ENCODE measurements at regions not wholly inside any gene's neighbourhood (a gene's known extent, or its start where the extent isn't known, plus 50 kb on each side); places are given as distances from the start of the nearest gene placed in this dataset.
"Not testable (repeated sequence)": the region's sequence is repeated elsewhere in the genome, so short reads cannot be mapped to it uniquely, and the experiment has no call there.

DNA sequence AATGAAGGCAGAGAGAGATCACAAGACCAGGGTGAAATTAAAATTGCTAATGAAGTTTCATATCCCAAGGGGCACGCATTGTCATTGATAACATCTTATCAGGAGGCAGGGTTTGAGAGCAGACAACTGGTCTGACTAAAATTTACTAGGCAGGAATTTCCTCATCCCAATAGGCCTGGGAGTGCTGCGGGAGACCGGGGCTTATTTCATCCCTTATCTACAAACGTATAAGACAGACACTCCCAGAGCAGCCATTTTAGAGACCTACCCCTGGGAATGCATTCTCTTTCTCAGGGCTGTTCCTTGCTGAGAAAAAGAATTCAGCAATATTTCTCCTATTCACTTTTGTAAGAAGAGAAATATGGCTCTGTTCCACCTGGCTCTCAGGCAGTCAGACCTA, 533.0 kb downstream of the PYDC2 start:
- POLR2A ChIA-PET; H3K4me1 ChIP-seq (ENCODE audit: control insufficient read depth, insufficient read depth, low read length); H3K27ac ChIP-seq (ENCODE audit: low read length); in situ Hi-C loops (cut with HindIII; ENCODE audit: low pct_unique_long_range_greater_than_20kb, low sequenced_read_pairs); BruUV-seq (replicated peaks); H3K27me3 ChIP-seq (ENCODE audit: control insufficient read depth, insufficient read depth, low read length); CTCF ChIA-PET; intact Hi-C loops (cut with micrococcal nuclease; ENCODE audit: unreplicated experiment); DNase-seq (ENCODE audit: low read depth, low spot score); H3K4me3 ChIP-seq (ENCODE audit: low read depth in 2 of 2, low read length in 2 of 2); H3K36me3 ChIP-seq (ENCODE audit: control insufficient read depth, insufficient read depth, low read length); ATAC-seq: not testable (repeated sequence)
- peaks cover 11% of the 10 kb centered on the region; the same call in 1 of the 2 replicates for H3K9me3 ChIP-seq (ENCODE audit: control insufficient read depth, insufficient read depth, low read depth, low read length)

DNA sequence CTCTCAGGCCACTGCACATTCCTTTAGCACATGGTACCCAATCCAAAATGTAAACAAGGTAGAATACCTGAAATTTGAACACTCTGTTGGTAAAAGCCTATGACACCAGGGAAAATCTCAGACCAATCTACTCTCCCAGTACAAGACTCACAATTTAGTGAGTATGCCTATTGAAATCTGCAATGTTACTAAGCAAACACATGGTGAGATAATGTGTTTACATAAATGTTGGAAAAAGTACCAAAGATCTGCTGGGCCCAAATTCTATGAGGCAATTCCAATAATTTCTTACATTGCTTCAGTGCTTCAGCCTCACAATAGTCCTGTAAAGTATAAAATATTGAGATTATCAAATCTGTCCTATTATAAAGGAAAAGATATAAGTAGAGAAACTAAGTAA, 536.1 kb downstream of the PYDC2 start:
- Histone ChIP-seq H3K27me3 (ENCODE audit: control insufficient read depth, insufficient read depth, low read length) (no peaks in the 10 kb centered on the region), H3K36me3 (ENCODE audit: control insufficient read depth, insufficient read depth, low read length) (no peaks in the 10 kb centered on the region), H3K27ac (ENCODE audit: low read length) (no peak overlapping the region), H3K4me1 (ENCODE audit: control insufficient read depth, insufficient read depth, low read length) (no peaks in the 10 kb centered on the region), H3K9me3 (ENCODE audit: control insufficient read depth, insufficient read depth, low read depth, low read length) (peaks cover 11% of the 10 kb centered on the region; the same call in 1 of the 2 replicates), H3K4me3 (ENCODE audit: low read depth in 2 of 2, low read length in 2 of 2) (no peak overlapping the region)
- ATAC-seq (no peak), DNase-seq (ENCODE audit: low read depth, low spot score) (no peak)
- TF ChIP-seq TCF7L2 (IDR thresholded peaks at IDR 0.05; ENCODE audit: low read depth, low read length) (no peak), SIN3A (IDR thresholded peaks at IDR 0.05; ENCODE audit: borderline replicate concordance, insufficient read depth, low read depth, low read length) (no peak), POLR2AphosphoS5 (IDR thresholded peaks at IDR 0.05; ENCODE audit: low read depth, low read length) (no peak)
- TF ChIP-seq, protein P1, sequence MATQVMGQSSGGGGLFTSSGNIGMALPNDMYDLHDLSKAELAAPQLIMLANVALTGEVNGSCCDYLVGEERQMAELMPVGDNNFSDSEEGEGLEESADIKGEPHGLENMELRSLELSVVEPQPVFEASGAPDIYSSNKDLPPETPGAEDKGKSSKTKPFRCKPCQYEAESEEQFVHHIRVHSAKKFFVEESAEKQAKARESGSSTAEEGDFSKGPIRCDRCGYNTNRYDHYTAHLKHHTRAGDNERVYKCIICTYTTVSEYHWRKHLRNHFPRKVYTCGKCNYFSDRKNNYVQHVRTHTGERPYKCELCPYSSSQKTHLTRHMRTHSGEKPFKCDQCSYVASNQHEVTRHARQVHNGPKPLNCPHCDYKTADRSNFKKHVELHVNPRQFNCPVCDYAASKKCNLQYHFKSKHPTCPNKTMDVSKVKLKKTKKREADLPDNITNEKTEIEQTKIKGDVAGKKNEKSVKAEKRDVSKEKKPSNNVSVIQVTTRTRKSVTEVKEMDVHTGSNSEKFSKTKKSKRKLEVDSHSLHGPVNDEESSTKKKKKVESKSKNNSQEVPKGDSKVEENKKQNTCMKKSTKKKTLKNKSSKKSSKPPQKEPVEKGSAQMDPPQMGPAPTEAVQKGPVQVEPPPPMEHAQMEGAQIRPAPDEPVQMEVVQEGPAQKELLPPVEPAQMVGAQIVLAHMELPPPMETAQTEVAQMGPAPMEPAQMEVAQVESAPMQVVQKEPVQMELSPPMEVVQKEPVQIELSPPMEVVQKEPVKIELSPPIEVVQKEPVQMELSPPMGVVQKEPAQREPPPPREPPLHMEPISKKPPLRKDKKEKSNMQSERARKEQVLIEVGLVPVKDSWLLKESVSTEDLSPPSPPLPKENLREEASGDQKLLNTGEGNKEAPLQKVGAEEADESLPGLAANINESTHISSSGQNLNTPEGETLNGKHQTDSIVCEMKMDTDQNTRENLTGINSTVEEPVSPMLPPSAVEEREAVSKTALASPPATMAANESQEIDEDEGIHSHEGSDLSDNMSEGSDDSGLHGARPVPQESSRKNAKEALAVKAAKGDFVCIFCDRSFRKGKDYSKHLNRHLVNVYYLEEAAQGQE (IDR thresholded peaks at IDR 0.05; ENCODE audit: insufficient read depth in 1 of 2, low read depth in 2 of 2, low read length in 1 of 2): no peak
- TF ChIP-seq, protein P2, sequence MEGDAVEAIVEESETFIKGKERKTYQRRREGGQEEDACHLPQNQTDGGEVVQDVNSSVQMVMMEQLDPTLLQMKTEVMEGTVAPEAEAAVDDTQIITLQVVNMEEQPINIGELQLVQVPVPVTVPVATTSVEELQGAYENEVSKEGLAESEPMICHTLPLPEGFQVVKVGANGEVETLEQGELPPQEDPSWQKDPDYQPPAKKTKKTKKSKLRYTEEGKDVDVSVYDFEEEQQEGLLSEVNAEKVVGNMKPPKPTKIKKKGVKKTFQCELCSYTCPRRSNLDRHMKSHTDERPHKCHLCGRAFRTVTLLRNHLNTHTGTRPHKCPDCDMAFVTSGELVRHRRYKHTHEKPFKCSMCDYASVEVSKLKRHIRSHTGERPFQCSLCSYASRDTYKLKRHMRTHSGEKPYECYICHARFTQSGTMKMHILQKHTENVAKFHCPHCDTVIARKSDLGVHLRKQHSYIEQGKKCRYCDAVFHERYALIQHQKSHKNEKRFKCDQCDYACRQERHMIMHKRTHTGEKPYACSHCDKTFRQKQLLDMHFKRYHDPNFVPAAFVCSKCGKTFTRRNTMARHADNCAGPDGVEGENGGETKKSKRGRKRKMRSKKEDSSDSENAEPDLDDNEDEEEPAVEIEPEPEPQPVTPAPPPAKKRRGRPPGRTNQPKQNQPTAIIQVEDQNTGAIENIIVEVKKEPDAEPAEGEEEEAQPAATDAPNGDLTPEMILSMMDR (IDR thresholded peaks at IDR 0.05): no peak
- ChIA-PET CTCF (no interaction called here), POLR2A (no interaction called here)
- intact Hi-C loops (cut with micrococcal nuclease; ENCODE audit: unreplicated experiment): no loop called here
- in situ Hi-C loops (cut with HindIII; ENCODE audit: low pct_unique_long_range_greater_than_20kb, low sequenced_read_pairs): no loop called here
- BruUV-seq (replicated peaks): no TSS peak

DNA sequence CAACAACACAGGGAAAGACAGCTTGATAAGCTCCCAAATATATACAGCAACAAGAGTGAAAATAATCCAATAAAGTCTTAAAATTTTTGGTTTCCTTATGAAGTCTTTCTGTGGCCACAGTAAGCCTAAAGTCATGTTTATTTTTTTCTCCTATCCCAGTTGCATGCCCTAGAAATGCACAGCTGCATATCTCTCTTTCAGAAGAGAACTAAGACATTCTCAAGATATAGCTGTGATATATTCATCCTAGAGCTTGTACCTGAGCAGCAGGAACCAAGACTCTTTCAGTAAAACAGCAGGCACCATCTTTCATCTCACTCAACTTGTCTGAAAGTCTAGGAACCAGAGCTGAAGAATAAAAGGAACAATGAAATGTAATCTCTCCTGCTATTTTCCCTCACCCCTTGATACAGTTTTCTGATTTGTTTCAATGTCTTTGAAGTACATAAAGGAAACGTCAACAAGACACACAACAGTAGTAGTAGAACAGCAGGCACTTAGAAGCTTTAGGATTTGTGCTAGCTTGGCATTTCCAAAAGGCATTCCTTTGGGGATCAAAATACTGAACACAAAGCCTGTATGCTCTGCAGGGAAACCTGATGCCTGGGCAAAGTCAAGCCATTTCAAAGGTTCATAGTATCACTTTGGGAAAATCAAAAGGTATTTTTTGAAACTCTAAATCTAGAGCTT, 536.8 kb downstream of the PYDC2 start:
- Histone ChIP-seq H3K27me3 (ENCODE audit: control insufficient read depth, insufficient read depth, low read length) (no peaks in the 10 kb centered on the region), H3K4me1 (ENCODE audit: control insufficient read depth, insufficient read depth, low read length) (no peaks in the 10 kb centered on the region), H3K36me3 (ENCODE audit: control insufficient read depth, insufficient read depth, low read length) (no peaks in the 10 kb centered on the region), H3K4me3 (ENCODE audit: low read depth in 2 of 2, low read length in 2 of 2) (no peak overlapping the region), H3K9me3 (ENCODE audit: control insufficient read depth, insufficient read depth, low read depth, low read length) (peaks cover 11% of the 10 kb centered on the region; the same call in 1 of the 2 replicates), H3K27ac (ENCODE audit: low read length) (no peak overlapping the region)
- no peak for ATAC-seq
- POLR2A ChIA-PET: no interaction called here
- intact Hi-C loops (cut with micrococcal nuclease; ENCODE audit: unreplicated experiment) (no loop called here), in situ Hi-C loops (cut with HindIII; ENCODE audit: low pct_unique_long_range_greater_than_20kb, low sequenced_read_pairs) (no loop called here)
- CTCF ChIA-PET: no interaction called here
- TF ChIP-seq SIN3A (IDR thresholded peaks at IDR 0.05; ENCODE audit: borderline replicate concordance, insufficient read depth, low read depth, low read length) (no peak), POLR2AphosphoS5 (IDR thresholded peaks at IDR 0.05; ENCODE audit: low read depth, low read length) (no peak), TCF7L2 (IDR thresholded peaks at IDR 0.05; ENCODE audit: low read depth, low read length) (no peak)
- TF ChIP-seq, protein P1 (IDR thresholded peaks at IDR 0.05; ENCODE audit: insufficient read depth in 1 of 2, low read depth in 2 of 2, low read length in 1 of 2): no peak
- TF ChIP-seq, protein P2 (IDR thresholded peaks at IDR 0.05): no peak
- no peak for DNase-seq (ENCODE audit: low read depth, low spot score)
- no TSS peak for BruUV-seq (replicated peaks)

Data from Panc1 (cell line).